CD8-positive, alpha-beta memory T cell (primary cell): ENCODE measurements at regions not wholly inside any gene's neighbourhood (a gene's known extent, or its start where the extent isn't known, plus 50 kb on each side); places are given as distances from the start of the nearest gene placed in this dataset.

Source experiments
- CTCF ChIA-PET: fragments of 350-600 bp; sonication (Branson Sonifier 250); formaldehyde crosslinking; loops from one replicate; lab custom pipeline; 2021; ENCODE audit warnings: antibody characterized with exemption; lab: Charles Lee
- POLR2A ChIA-PET: fragments of 350-600 bp; sonication (Branson Sonifier 250); formaldehyde crosslinking; loops from one replicate; lab custom pipeline; 2021; ENCODE audit warnings: antibody characterized with exemption; lab: Charles Lee
- DNase-seq, 5 donors: peaks; one replicate each; pipeline versions ENCODE4 v3.0.0 to v3.0.0-alpha.2; 2020 to 2022; ENCODE audit warnings: mixed read lengths in 1 of 5
- H3K27ac ChIP-seq: one replicate; pipeline ENCODE4 v1.7.0; 2013; ENCODE audit warnings: low read depth, mild to moderate bottlenecking, low read length, moderate library complexity
- H3K27me3 ChIP-seq: 2 replicates; pipeline ENCODE4 v1.7.0; 2013; ENCODE audit warnings: low read length, mild to moderate bottlenecking; ENCODE audit not compliant: insufficient read depth, poor library complexity, severe bottlenecking
- H3K36me3 ChIP-seq: 2 replicates; pipeline ENCODE4 v1.7.0; 2013; ENCODE audit warnings: mild to moderate bottlenecking, low read length, moderate library complexity; ENCODE audit not compliant: insufficient read depth
- H3K4me1 ChIP-seq: 2 replicates; pipeline ENCODE4 v1.7.0; 2013; ENCODE audit warnings: mild to moderate bottlenecking, low read length, moderate library complexity; ENCODE audit not compliant: insufficient read depth
- H3K4me3 ChIP-seq: 2 replicates; pipeline ENCODE4 v1.7.0; 2013; ENCODE audit warnings: mild to moderate bottlenecking, low read length
- H3K9me3 ChIP-seq: 2 replicates; pipeline ENCODE4 v1.7.0; 2013; ENCODE audit warnings: mild to moderate bottlenecking, low read length
- H3K27ac Mint-ChIP-seq, 8 donors: one replicate each; pipeline ENCODE4 v1.8.0; 2020 to 2021; ENCODE audit warnings: mixed read lengths in 8 of 8, mild to moderate bottlenecking in 6 of 8, inconsistent platforms in 3 of 8, moderate library complexity in 3 of 8
- H3K27me3 Mint-ChIP-seq, 2 donors: one replicate each; pipeline ENCODE4 v1.8.0; 2020 to 2021; ENCODE audit warnings: mixed read lengths in 2 of 2, mild to moderate bottlenecking in 1 of 2, moderate library complexity in 1 of 2
- H3K36me3 Mint-ChIP-seq, 3 donors: one replicate each; pipeline ENCODE4 v1.8.0; 2020 to 2021; ENCODE audit warnings: mixed read lengths in 3 of 3, inconsistent platforms in 1 of 3, mild to moderate bottlenecking in 1 of 3
- H3K4me1 Mint-ChIP-seq, 3 donors: one replicate each; pipeline ENCODE4 v1.8.0; 2020 to 2021; ENCODE audit warnings: mixed read lengths in 3 of 3, inconsistent platforms in 1 of 3, mild to moderate bottlenecking in 1 of 3
- H3K4me3 Mint-ChIP-seq, 7 donors: one replicate each; pipeline ENCODE4 v1.8.0; 2020 to 2021; ENCODE audit warnings: mixed read lengths in 7 of 7, mild to moderate bottlenecking in 6 of 7, moderate library complexity in 4 of 7, inconsistent platforms in 2 of 7
- H3K9me3 Mint-ChIP-seq, 5 donors: one replicate each; pipeline ENCODE4 v1.8.0; 2020 to 2022; ENCODE audit warnings: mixed read lengths in 5 of 5, mild to moderate bottlenecking in 3 of 5, moderate library complexity in 2 of 5, inconsistent platforms in 1 of 5

DNA sequence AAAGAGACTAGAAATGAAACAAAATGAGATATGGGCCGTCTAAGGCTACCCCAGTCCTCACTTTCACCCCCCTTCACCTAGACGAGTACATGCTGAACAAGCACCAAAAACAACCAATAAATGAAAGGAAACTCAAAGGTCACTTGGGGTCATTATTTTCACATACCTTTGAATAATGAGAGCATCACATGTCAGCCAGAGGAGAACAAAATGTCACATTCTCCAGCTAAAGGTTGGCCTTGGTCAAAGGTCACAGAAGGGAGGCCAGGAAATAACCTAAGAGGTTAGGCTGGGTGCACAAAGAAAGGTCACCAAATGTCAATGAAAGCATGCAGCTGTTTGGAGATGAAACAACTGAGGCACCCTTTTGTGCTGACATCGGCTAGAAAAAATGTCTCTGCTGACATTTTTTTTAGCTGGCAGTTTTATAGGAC lies 288.7 kb upstream of the USP25 start:
- ChIA-PET POLR2A (no interaction called here), CTCF (no interaction called here)
- H3K4me1 ChIP-seq = no peaks in the 10 kb centered on the region
- no peak overlapping the region for H3K4me3 Mint-ChIP-seq
- H3K27ac Mint-ChIP-seq = no peak overlapping the region
- no peaks in the 10 kb centered on the region for H3K36me3 Mint-ChIP-seq
- H3K9me3 ChIP-seq = no peaks in the 10 kb centered on the region
- H3K27me3 Mint-ChIP-seq = no peaks in the 10 kb centered on the region
- no peak for DNase-seq
- no peaks in the 10 kb centered on the region for H3K9me3 Mint-ChIP-seq
- H3K4me3 ChIP-seq = no peak overlapping the region
- H3K36me3 ChIP-seq = no peaks in the 10 kb centered on the region
- H3K27ac ChIP-seq = no peak overlapping the region
- no peaks in the 10 kb centered on the region for H3K27me3 ChIP-seq
- peaks cover 0 to 5% (median 4%) of the 10 kb centered on the region in 3 donors for H3K4me1 Mint-ChIP-seq

DNA sequence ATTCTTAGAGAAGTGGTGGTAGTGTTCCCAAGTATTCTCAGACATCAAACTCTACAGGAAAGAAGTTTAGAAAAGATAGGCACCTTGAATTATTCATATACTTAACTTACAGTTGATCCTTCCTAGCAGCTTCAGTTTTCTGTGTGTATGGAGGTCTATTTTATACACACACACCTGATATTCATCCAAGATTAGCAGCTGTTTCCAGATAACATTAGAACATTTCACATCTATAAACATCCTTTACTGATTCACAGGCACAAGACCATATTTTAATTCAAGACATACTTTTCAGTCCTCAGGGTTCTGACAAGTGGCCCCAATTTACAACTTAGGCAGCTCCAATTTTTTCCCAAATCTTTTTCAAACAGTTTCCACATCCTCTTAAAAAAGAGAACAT lies 287.8 kb upstream of the USP25 start:
- Histone ChIP-seq H3K9me3 (no peaks in the 10 kb centered on the region), H3K4me1 (no peaks in the 10 kb centered on the region), H3K4me3 (no peak overlapping the region), H3K27me3 (no peaks in the 10 kb centered on the region), H3K36me3 (no peaks in the 10 kb centered on the region), H3K27ac (no peak overlapping the region)
- H3K27ac Mint-ChIP-seq = no peak overlapping the region
- H3K27me3 Mint-ChIP-seq = no peaks in the 10 kb centered on the region
- DNase-seq = no peak
- no peaks in the 10 kb centered on the region for H3K9me3 Mint-ChIP-seq
- CTCF ChIA-PET = no interaction called here
- H3K4me3 Mint-ChIP-seq = no peak overlapping the region
- H3K4me1 Mint-ChIP-seq = peaks cover 0 to 5% (median 4%) of the 10 kb centered on the region in 3 donors
- POLR2A ChIA-PET = interaction anchor here (0.7 kb wide), 1 partner anchor 19 kb away, joined by 5 read pairs; no protein-coding TSS in a partner anchor
- no peaks in the 10 kb centered on the region for H3K36me3 Mint-ChIP-seq

DNA sequence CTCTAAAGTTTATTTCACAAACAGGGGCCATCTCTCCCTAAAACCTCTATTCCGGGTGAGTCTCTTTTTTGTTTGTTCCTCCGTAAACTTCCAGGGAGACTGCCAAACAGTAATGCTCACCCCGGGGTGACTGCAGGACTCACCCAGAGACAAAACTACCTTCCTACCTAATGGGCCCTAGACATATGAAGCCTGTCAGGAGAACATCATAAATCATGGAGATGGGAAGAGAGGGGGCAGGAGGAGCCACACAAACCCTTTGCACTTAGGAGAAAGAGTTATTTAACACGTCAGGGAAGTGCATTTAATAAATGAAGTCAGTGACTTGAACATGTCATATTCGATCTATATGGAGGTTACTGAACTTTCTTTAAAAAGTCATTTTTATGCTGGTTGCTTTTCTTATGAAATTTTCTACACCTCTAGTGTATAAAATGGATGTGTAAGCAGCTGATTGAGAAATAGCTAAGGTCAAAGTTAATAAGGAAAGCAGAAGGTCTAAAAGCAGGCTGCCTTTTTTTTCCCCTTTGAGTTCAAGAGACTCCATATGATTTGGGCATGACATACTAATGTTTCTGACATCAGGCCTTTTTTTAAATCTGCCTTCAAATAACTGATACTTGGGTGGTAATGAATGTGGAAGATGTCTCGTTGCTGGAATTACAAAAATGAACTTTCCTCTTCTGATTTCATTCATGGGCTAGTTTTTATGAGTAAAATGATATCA lies 286.9 kb upstream of the USP25 start:
- ChIA-PET CTCF (no interaction called here), POLR2A (interaction anchor here (0.7 kb wide), 1 partner anchor 20 kb away, joined by 5 read pairs; no protein-coding TSS in a partner anchor)
- no peaks in the 10 kb centered on the region for H3K4me1 ChIP-seq
- peaks cover 0 to 5% (median 4%) of the 10 kb centered on the region in 3 donors for H3K4me1 Mint-ChIP-seq
- no peaks in the 10 kb centered on the region for H3K27me3 ChIP-seq
- no peaks in the 10 kb centered on the region for H3K9me3 ChIP-seq
- no peaks in the 10 kb centered on the region for H3K27me3 Mint-ChIP-seq
- no peak overlapping the region for H3K4me3 Mint-ChIP-seq
- H3K4me3 ChIP-seq = no peak overlapping the region
- no peaks in the 10 kb centered on the region for H3K36me3 Mint-ChIP-seq
- H3K36me3 ChIP-seq = no peaks in the 10 kb centered on the region
- no peak overlapping the region for H3K27ac ChIP-seq
- peak overlapping the region in 3 of 8 donors; percentile 3 to 61 (median 10) for H3K27ac Mint-ChIP-seq
- H3K9me3 Mint-ChIP-seq = peaks cover 0 to 4% (median 0%) of the 10 kb centered on the region in 5 donors
- DNase-seq = no peak

DNA sequence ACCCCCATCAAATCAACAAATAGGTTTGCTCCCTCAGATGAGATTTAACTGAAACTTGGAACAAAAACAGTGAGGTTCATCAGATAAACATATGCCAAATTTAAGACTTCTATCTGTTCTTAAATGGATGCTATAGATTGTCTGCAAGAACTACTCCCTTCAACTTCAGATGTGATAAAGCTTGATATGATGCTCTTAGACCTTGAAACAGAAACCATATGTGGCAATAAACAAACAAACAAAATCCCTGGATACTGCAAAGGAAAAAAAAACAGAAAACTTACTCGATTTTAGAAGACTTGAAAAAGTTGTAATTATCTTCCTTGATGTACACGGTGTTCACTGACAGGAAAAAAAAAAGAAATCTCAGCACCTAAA lies 286.1 kb upstream of the USP25 start:
- Mint-ChIP-seq H3K27ac (no peak overlapping the region), H3K27me3 (no peaks in the 10 kb centered on the region), H3K4me3 (no peak overlapping the region), H3K4me1 (peaks cover 0 to 5% (median 4%) of the 10 kb centered on the region in 3 donors), H3K9me3 (peaks cover 0 to 10% (median 3%) of the 10 kb centered on the region in 5 donors), H3K36me3 (peaks cover 0 to 2% (median 0%) of the 10 kb centered on the region in 3 donors)
- H3K4me1 ChIP-seq = no peaks in the 10 kb centered on the region
- no peak for DNase-seq
- H3K36me3 ChIP-seq = no peaks in the 10 kb centered on the region
- H3K27ac ChIP-seq = no peak overlapping the region
- CTCF ChIA-PET = no interaction called here
- no peak overlapping the region for H3K4me3 ChIP-seq
- no peaks in the 10 kb centered on the region for H3K9me3 ChIP-seq
- POLR2A ChIA-PET = no interaction called here
- H3K27me3 ChIP-seq = no peaks in the 10 kb centered on the region

- ChIA-PET CTCF (no interaction called here), POLR2A (no interaction called here)
- Histone ChIP-seq H3K27me3 (no peaks in the 10 kb centered on the region), H3K4me3 (no peak overlapping the region), H3K27ac (no peak overlapping the region), H3K9me3 (no peaks in the 10 kb centered on the region), H3K4me1 (no peaks in the 10 kb centered on the region), H3K36me3 (no peaks in the 10 kb centered on the region)
- H3K36me3 Mint-ChIP-seq = peaks cover 0 to 6% (median 2%) of the 10 kb centered on the region in 3 donors
- no peaks in the 10 kb centered on the region for H3K27me3 Mint-ChIP-seq
- no peak overlapping the region for H3K4me3 Mint-ChIP-seq
- H3K9me3 Mint-ChIP-seq = peaks cover 2 to 10% (median 8%) of the 10 kb centered on the region in 5 donors
- H3K27ac Mint-ChIP-seq = peak overlapping the region in 1 of 8 donors; percentile 63
- no peak for DNase-seq
- H3K4me1 Mint-ChIP-seq = peaks cover 0 to 5% (median 4%) of the 10 kb centered on the region in 3 donors
Observed at GRCh38 chr21:15444118-15444960, 285.4 kb upstream of the USP25 start.

DNA sequence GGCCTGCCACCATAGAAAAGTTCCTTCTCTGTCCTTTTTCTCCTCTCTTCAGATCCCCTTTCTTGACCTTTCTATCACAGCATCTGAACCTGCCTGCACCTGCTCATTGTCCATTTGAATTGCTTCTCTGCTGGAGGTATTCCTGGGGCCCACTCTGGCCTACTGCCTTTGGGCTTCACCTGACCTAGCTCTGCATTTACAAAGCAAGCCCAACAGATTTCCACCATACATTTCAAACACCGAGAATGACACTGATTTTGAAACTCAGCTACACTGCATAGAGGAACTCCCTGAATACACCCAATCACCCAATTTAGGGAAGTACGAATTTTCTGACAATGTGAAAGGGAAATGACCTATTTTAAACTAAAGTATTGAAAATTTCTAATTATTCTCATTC lies 284.5 kb upstream of the USP25 start:
- CTCF ChIA-PET = no interaction called here
- Histone ChIP-seq H3K27me3 (no peaks in the 10 kb centered on the region), H3K9me3 (no peaks in the 10 kb centered on the region), H3K4me1 (no peaks in the 10 kb centered on the region), H3K36me3 (no peaks in the 10 kb centered on the region), H3K4me3 (no peak overlapping the region), H3K27ac (no peak overlapping the region)
- Mint-ChIP-seq H3K27ac (peak overlapping the region in 3 of 8 donors; percentile 5 to 54 (median 45)), H3K36me3 (peaks cover 0 to 6% (median 2%) of the 10 kb centered on the region in 3 donors), H3K9me3 (peaks cover 2 to 10% (median 8%) of the 10 kb centered on the region in 5 donors), H3K4me3 (no peak overlapping the region), H3K27me3 (no peaks in the 10 kb centered on the region), H3K4me1 (peaks cover 0 to 5% (median 4%) of the 10 kb centered on the region in 3 donors)
- no peak for DNase-seq
- POLR2A ChIA-PET = no interaction called here

DNA sequence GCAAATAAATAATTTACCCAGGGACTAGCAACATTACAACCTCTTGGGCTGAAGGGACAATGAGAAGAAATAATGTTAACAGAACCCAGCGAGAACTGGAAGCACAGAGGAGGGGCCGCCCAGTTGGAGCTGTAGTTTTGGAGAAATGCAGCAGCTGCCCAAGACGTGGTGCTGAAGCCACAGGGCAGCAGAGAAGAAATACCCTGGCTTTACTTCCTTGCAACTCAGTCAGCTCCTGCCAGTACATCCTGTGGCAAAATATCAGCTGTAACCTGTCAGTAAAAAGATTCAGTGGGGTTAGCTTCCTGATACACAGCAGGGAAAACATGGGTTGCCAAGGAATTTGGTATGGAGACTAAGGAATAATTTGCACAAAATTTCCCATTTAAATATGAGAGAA lies 283.6 kb upstream of the USP25 start:
- H3K4me1 Mint-ChIP-seq = peaks cover 0 to 1% (median 0%) of the 10 kb centered on the region in 3 donors
- no peak overlapping the region for H3K27ac ChIP-seq
- no peak overlapping the region for H3K4me3 ChIP-seq
- no peaks in the 10 kb centered on the region for H3K36me3 ChIP-seq
- H3K9me3 ChIP-seq = no peaks in the 10 kb centered on the region
- H3K27me3 ChIP-seq = no peaks in the 10 kb centered on the region
- ChIA-PET CTCF (no interaction called here), POLR2A (no interaction called here)
- no peaks in the 10 kb centered on the region for H3K27me3 Mint-ChIP-seq
- H3K27ac Mint-ChIP-seq = no peak overlapping the region
- H3K36me3 Mint-ChIP-seq = peaks cover 0 to 6% (median 2%) of the 10 kb centered on the region in 3 donors
- H3K4me1 ChIP-seq = no peaks in the 10 kb centered on the region
- no peak overlapping the region for H3K4me3 Mint-ChIP-seq
- no peak for DNase-seq
- peaks cover 2 to 10% (median 8%) of the 10 kb centered on the region in 5 donors for H3K9me3 Mint-ChIP-seq

GRCh38 chr21:15449556-15449955 lies 280.2 kb upstream of the USP25 start:
- no peaks in the 10 kb centered on the region for H3K27me3 Mint-ChIP-seq
- Histone ChIP-seq H3K27me3 (no peaks in the 10 kb centered on the region), H3K9me3 (no peaks in the 10 kb centered on the region), H3K4me3 (no peak overlapping the region), H3K27ac (no peak overlapping the region), H3K36me3 (no peaks in the 10 kb centered on the region), H3K4me1 (no peaks in the 10 kb centered on the region)
- H3K27ac Mint-ChIP-seq = no peak overlapping the region
- peaks cover 0 to 1% (median 0%) of the 10 kb centered on the region in 3 donors for H3K4me1 Mint-ChIP-seq
- no peak overlapping the region for H3K4me3 Mint-ChIP-seq
- peaks cover 0 to 6% (median 2%) of the 10 kb centered on the region in 3 donors for H3K36me3 Mint-ChIP-seq
- POLR2A ChIA-PET = no interaction called here
- H3K9me3 Mint-ChIP-seq = peaks cover 2 to 10% (median 8%) of the 10 kb centered on the region in 5 donors
- CTCF ChIA-PET = no interaction called here
- no peak for DNase-seq
